ENCODE measurements at regions not wholly inside any gene's neighbourhood (a gene's known extent, or its start where the extent isn't known, plus 50 kb on each side); places are given as distances from the start of the nearest gene placed in this dataset.

DNA sequence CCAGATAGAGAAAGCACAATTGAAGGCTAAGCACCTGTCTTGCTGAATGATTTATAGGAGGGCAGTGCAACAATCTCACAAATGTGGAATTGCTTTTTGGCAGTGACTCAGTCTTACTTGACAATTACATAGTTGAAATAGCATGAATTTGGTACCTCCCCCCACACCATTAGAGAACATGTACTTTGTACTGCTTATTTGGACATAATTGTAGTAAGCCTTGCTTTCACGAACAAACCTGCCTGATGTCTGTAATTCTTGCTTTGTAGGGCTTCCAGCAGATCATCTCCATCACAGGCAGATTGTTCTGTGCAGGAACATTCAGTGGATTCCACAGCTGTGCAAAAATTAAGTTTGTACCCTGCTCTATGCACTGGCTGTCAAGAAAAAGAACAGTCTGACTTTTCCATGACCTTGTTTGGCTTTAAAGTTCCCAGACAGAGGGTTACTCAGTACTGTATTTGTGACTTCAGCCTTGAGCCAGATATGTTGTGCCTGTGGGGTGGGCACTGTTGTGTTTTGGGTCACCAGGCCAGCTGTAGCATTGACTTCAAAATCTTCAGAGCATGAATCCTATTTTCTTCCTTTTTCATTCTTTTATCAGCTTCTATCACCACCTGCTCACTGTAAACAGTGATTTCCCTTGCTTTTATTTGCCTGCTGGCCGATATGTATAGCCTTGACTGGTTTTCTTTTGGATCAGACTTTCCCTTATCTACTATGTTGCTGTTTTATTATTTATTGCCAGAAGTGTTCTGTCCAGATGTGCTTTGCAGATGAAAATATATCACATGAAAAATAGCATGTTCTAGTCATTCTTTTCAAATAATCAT lies 941.0 kb upstream of the CHORDC1 start:
- TF ChIP-seq, protein P1, sequence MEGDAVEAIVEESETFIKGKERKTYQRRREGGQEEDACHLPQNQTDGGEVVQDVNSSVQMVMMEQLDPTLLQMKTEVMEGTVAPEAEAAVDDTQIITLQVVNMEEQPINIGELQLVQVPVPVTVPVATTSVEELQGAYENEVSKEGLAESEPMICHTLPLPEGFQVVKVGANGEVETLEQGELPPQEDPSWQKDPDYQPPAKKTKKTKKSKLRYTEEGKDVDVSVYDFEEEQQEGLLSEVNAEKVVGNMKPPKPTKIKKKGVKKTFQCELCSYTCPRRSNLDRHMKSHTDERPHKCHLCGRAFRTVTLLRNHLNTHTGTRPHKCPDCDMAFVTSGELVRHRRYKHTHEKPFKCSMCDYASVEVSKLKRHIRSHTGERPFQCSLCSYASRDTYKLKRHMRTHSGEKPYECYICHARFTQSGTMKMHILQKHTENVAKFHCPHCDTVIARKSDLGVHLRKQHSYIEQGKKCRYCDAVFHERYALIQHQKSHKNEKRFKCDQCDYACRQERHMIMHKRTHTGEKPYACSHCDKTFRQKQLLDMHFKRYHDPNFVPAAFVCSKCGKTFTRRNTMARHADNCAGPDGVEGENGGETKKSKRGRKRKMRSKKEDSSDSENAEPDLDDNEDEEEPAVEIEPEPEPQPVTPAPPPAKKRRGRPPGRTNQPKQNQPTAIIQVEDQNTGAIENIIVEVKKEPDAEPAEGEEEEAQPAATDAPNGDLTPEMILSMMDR (IDR thresholded peaks at IDR 0.05; ENCODE audit: unreplicated experiment) = no peak
- H3K9me3 Mint-ChIP-seq (ENCODE audit: unreplicated experiment) = no peaks in the 10 kb centered on the region
- no peak overlapping the region for H3K27ac Mint-ChIP-seq (ENCODE audit: unreplicated experiment)
- no peaks in the 10 kb centered on the region for H3K4me1 Mint-ChIP-seq (ENCODE audit: unreplicated experiment)
- DNase-seq (ENCODE audit: low spot score) = no peak
- no peak overlapping the region for H3K4me3 Mint-ChIP-seq (ENCODE audit: unreplicated experiment)
- no peaks in the 10 kb centered on the region for H3K27me3 Mint-ChIP-seq (ENCODE audit: unreplicated experiment)
- H3K36me3 Mint-ChIP-seq (ENCODE audit: low read depth, unreplicated experiment) = no peaks in the 10 kb centered on the region

DNA sequence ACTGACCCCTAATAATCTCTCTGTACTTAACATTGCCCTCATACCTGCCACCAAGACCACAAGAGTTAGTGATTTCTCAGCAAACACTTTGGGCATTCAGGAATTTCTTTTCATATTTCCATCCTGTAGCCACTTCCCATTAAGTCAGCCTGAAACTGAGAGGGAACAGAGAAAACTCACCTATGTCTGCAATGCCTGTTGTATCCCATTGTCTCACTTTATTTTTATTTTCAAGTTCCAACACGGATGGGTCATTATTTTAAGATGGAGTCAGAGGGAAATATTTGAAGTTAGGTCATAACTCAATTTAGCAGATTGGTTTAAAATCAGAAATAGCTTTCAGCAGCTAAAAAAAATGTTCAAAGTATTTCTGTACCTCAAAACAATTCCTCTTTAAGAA lies 937.8 kb upstream of the CHORDC1 start:
- no peak overlapping the region for H3K4me3 Mint-ChIP-seq (ENCODE audit: unreplicated experiment)
- TF ChIP-seq, protein P1 (IDR thresholded peaks at IDR 0.05; ENCODE audit: unreplicated experiment) = no peak
- no peaks in the 10 kb centered on the region for H3K27me3 Mint-ChIP-seq (ENCODE audit: unreplicated experiment)
- H3K36me3 Mint-ChIP-seq (ENCODE audit: low read depth, unreplicated experiment) = no peaks in the 10 kb centered on the region
- no peak overlapping the region for H3K27ac Mint-ChIP-seq (ENCODE audit: unreplicated experiment)
- H3K9me3 Mint-ChIP-seq (ENCODE audit: unreplicated experiment) = no peaks in the 10 kb centered on the region
- no peak for DNase-seq (ENCODE audit: low spot score)
- H3K4me1 Mint-ChIP-seq (ENCODE audit: unreplicated experiment) = no peaks in the 10 kb centered on the region

DNA sequence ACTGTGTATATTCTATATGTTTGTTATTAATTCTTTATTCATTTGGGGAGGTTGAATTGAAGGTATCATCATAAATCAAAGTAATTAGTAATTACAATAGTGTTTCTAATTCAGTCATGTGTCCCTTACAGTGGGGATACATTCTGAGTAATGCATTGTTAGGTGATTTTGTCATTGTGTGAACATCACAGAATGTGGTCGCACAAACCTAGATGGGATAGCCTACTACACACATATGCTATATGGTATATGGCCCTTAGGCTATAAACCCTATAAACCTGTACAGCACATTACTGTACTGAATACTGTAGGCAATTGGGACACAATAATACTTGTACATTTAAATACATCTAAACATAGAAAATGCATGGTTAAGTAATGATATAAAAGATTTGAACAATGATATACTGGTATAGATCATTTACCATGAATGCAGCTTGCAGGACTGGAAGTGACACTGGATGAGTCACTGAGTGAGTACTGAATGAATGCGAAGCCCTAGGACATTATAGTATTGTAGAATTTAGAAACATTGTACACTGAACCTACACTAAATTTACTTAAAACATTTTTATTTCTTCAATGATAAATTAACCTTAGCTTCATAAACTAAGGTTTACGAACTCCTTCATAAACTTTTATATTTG lies 936.2 kb upstream of the CHORDC1 start:
- Mint-ChIP-seq H3K27me3 (ENCODE audit: unreplicated experiment) (no peaks in the 10 kb centered on the region), H3K4me1 (ENCODE audit: unreplicated experiment) (no peaks in the 10 kb centered on the region), H3K36me3 (ENCODE audit: low read depth, unreplicated experiment) (no peaks in the 10 kb centered on the region), H3K9me3 (ENCODE audit: unreplicated experiment) (no peaks in the 10 kb centered on the region), H3K27ac (ENCODE audit: unreplicated experiment) (no peak overlapping the region), H3K4me3 (ENCODE audit: unreplicated experiment) (no peak overlapping the region)
- DNase-seq (ENCODE audit: low spot score) = no peak
- TF ChIP-seq, protein P1 (IDR thresholded peaks at IDR 0.05; ENCODE audit: unreplicated experiment) = no peak

DNA sequence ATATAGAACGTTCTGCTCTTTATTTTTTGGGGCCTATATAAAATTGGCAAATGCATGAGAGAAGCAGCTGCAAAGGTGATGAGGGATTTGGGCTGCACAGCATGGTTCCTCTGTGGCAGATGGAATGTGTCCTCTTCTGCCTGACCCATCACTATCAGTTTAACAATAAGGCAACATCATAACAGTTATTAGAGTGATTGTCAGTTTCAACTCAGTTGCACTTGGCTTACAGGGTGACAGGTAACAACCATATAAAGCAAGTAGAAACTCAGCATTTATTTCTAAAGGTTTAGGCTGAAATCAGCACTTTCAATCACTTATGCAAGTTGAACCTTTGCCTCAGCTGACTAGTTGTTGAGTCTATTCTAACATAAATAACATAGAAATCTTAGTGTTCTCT lies 935.4 kb upstream of the CHORDC1 start:
- no peaks in the 10 kb centered on the region for H3K9me3 Mint-ChIP-seq (ENCODE audit: unreplicated experiment)
- no peak for DNase-seq (ENCODE audit: low spot score)
- H3K27me3 Mint-ChIP-seq (ENCODE audit: unreplicated experiment) = no peaks in the 10 kb centered on the region
- H3K4me1 Mint-ChIP-seq (ENCODE audit: unreplicated experiment) = no peaks in the 10 kb centered on the region
- H3K27ac Mint-ChIP-seq (ENCODE audit: unreplicated experiment) = no peak overlapping the region
- TF ChIP-seq, protein P1 (IDR thresholded peaks at IDR 0.05; ENCODE audit: unreplicated experiment) = no peak
- H3K36me3 Mint-ChIP-seq (ENCODE audit: low read depth, unreplicated experiment) = no peaks in the 10 kb centered on the region
- H3K4me3 Mint-ChIP-seq (ENCODE audit: unreplicated experiment) = no peak overlapping the region

DNA sequence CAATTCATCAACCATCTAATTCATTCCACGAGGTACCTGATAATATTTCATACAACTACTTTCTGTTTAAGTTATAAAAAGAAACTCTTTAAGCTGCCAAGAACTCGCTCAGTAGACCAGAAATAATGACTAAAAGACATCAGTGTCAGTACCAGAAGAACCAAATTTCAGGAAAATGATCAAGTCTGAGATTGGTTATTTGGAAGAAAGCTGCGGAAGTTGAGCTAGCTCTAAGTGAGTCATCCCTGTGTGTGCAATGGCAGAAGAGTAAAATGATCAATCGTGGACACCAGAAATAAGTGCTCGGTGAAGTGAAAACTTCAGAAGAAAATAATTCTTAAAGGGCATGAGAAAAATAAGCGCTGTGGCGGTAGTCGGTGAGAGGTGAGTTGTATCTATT lies 933.2 kb upstream of the CHORDC1 start:
- no peak for DNase-seq (ENCODE audit: low spot score)
- Mint-ChIP-seq H3K36me3 (ENCODE audit: low read depth, unreplicated experiment) (peaks cover 11% of the 10 kb centered on the region), H3K9me3 (ENCODE audit: unreplicated experiment) (peaks cover 14% of the 10 kb centered on the region), H3K4me3 (ENCODE audit: unreplicated experiment) (no peak overlapping the region), H3K27ac (ENCODE audit: unreplicated experiment) (no peak overlapping the region), H3K4me1 (ENCODE audit: unreplicated experiment) (no peaks in the 10 kb centered on the region), H3K27me3 (ENCODE audit: unreplicated experiment) (peaks cover 6% of the 10 kb centered on the region)
- TF ChIP-seq, protein P1 (IDR thresholded peaks at IDR 0.05; ENCODE audit: unreplicated experiment) = no peak
